ENCODE measurements at regions not wholly inside any gene's neighbourhood (a gene's known extent, or its start where the extent isn't known, plus 50 kb on each side); places are given as distances from the start of the nearest gene placed in this dataset.
A peak's percentile ranks its signal among the peaks of the same experiment; 100 is the strongest.
"Not testable (repeated sequence)": the region's sequence is repeated elsewhere in the genome, so short reads cannot be mapped to it uniquely, and the experiment has no call there.

DNA sequence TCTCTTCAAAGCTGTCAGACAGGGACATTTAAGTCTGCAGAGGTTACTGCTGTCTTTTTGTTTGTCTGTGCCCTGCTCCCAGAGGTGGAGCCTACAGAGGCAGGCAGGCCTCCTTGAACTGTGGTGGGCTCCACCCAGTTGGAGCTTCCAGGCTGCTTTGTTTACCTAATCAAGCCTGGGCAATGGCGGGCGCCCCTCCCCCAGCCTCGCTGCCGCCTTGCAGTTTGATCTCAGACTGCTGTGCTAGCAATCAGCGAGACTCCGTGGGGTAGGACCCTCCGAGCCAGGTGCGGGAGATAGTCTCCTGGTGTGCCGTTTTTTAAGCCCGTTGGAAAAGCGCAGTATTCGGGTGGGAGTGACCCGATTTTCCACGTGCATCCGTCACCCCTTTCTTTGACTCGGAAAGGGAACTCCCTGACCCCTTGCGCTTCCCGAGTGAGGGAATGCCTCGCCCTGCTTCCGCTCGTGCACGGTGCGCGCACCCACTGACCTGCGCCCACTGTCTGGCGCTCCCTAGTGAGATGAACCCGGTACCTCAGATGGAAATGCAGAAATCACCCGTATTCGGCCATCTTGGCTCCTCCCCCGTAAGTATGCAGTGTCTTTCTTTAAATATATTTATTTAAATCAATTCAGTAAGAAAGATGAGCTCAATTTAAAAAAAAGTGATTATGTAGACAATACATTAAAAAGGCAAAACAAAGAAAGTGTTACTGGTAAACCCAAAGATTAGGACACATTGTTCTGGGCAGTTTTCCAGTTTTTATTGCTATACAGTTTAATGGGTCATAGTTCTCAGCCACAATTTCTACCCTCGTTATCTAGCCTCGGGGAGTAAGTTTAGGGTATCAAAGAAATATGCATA lies 91.2 kb upstream of the GRM7 start:
- H3K4me3 ChIP-seq (ENCODE audit: low read depth, low read length); DNase-seq (ENCODE audit: low read depth): not testable (repeated sequence)

DNA sequence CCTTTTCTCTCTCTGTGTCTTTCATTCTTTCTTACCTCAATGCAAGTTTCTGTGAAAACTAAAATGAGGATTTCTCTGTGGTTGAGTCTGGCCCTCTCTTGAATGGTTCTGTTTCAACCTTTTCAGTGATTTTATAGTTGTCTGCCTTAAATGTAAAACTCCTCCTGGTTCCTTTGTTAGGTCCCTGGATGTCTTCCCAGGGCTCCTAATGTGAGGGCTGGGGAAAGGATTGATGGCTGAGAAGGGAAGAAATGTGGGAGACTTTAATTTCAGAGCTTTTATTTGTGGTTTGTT lies 90.6 kb upstream of the GRM7 start:
- no peak overlapping the region for H3K4me3 ChIP-seq (ENCODE audit: low read depth, low read length)
- no peak for DNase-seq (ENCODE audit: low read depth)

- no peak overlapping the region for H3K4me3 ChIP-seq (ENCODE audit: low read depth, low read length)
- no peak for DNase-seq (ENCODE audit: low read depth)
These were observed 89.7 kb upstream of the GRM7 start for GRCh38 chr3:6771171-6771570.

- H3K4me3 ChIP-seq (ENCODE audit: low read depth, low read length), result no peak overlapping the region
These were observed 81.8 kb upstream of the GRM7 start for GRCh38 chr3:6779140-6779539.

GRCh38 chr3:6781092-6781491 lies 79.8 kb upstream of the GRM7 start:
- no peak overlapping the region for H3K4me3 ChIP-seq (ENCODE audit: low read depth, low read length)
- no peak for DNase-seq (ENCODE audit: low read depth)

More at GRCh38 chr3:6779140-6779539, 81.8 kb upstream of the GRM7 start:
- no peak for DNase-seq (ENCODE audit: low read depth)

DNA sequence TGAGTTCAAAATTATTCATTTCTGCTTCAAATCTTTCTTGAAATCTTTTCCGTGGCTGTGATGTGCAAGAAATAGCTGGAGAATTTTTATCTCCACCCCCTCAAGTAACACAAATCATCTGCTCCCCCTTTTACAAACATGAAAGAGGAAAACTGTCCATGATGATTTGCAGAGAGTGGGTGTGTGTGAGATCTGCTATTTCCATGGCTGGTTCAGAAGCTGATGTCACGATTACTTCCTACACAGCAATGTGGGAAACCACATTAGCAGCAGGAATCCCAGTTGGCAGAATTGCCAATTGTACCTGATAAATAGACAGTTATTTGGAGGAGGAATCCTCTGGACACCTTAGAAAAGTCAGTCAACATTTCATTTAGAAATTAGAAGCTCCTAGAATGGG lies 75.2 kb upstream of the GRM7 start:
- DNase-seq (ENCODE audit: low read depth), result no peak
- no peak overlapping the region for H3K4me3 ChIP-seq (ENCODE audit: low read depth, low read length)

DNA sequence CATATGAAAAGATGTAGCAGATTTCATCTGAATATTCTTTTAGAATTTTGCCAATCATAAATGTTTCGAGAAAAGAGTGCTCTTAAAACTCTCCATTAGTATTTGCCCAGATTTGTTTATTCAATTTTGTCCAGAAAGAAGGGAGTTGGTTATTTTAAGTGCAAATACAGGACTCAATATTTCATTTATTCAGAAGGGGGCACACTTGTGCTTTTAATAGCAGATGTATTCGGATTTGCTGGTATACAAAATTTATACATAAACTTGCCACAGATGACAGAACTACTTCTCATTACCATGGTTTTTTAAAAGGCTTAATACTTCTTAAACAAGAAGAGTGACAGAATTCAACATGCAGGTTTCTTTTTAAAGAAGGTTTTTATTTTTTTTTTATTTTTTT lies 69.8 kb upstream of the GRM7 start:
- no peak overlapping the region for H3K4me3 ChIP-seq (ENCODE audit: low read depth, low read length)
- DNase-seq (ENCODE audit: low read depth), result no peak

- no peak overlapping the region for H3K4me3 ChIP-seq (ENCODE audit: low read depth, low read length)
- no peak for DNase-seq (ENCODE audit: low read depth)
These were observed 61.5 kb upstream of the GRM7 start for GRCh38 chr3:6799264-6799915.

- DNase-seq (ENCODE audit: low read depth), result no peak
- H3K4me3 ChIP-seq (ENCODE audit: low read depth, low read length), result no peak overlapping the region
These were observed 57.3 kb upstream of the GRM7 start for GRCh38 chr3:6803619-6804018.

DNA sequence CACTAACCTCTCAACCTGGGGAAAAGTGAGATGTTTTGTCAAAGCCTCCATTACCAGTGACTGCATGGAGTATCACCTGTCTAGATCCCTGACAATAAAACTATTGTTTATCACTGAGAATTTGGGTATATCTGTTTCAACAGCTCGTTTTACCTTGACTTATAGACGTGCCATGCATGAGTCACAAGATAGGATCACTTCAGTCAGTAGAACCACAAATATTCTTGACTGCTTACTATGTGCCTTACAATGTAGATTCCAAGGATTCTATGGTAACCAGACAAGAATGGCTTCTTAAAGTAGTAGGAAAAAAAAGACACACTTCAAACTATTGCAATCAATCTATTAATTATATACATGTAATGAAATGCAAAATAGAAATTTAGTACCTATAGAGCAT lies 55.7 kb upstream of the GRM7 start:
- DNase-seq (ENCODE audit: low read depth), result no peak
- H3K4me3 ChIP-seq (ENCODE audit: low read depth, low read length), result no peak overlapping the region

GRCh38 chr3:6806991-6807390 lies 53.9 kb upstream of the GRM7 start:
- no peak overlapping the region for H3K4me3 ChIP-seq (ENCODE audit: low read depth, low read length)
- no peak for DNase-seq (ENCODE audit: low read depth)

DNA sequence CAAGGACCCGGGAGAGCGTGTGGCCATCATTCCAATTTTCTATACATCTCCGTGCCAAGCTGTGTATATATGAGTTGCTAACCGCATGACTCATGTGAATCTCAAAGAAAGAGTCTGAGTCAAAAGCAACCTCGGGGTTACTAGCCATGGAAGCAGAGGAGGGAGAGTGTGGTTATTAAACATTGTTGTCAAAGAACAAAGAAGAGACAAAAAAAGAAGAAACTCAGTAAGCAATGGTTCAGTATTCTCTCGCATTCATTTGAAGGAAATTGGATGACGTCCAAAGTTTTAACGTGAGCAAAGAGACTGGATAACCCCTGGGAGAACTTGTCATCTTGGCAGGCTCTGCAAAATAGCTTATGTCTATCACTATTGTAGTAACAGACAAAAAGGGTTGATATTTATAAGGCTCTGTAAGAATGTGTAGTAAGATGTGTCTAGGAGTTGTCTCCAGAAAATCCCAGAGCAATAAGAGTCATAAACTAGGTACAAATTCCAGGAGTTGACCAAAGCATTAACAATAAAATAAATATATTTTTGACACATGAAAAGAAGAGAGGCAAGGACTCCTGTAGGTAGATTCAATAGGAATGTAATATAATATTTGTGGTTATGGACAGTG lies 52.8 kb upstream of the GRM7 start:
- peak; percentile 45 for DNase-seq (ENCODE audit: low read depth)
- no peak overlapping the region for H3K4me3 ChIP-seq (ENCODE audit: low read depth, low read length)

DNA sequence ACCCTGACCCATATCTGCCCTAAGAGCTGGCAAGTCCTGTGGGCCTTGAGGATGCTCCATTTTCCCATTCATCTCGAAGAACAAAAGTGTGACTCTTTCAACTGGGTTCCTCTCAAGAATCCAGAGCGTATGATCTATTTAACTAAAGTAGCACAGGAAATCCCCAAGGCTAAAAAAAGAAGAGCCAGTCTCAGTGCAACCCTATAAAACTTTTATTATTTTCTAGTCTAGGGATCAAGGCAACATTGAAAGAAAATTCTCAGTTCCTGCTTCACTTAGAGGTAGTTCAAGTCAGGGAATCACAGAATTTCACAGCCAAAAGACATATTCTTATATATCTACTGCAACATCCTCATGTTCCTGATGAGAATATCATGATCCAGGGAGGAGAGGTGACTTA lies 51.6 kb upstream of the GRM7 start:
- no peak overlapping the region for H3K4me3 ChIP-seq (ENCODE audit: low read depth, low read length)
- DNase-seq (ENCODE audit: low read depth), result no peak
